GM10266 (cell line): ENCODE measurements at regions not wholly inside any gene's neighbourhood (a gene's known extent, or its start where the extent isn't known, plus 50 kb on each side); places are given as distances from the start of the nearest gene placed in this dataset.
"Not testable (repeated sequence)": the region's sequence is repeated elsewhere in the genome, so short reads cannot be mapped to it uniquely, and the experiment has no call there.

Source experiments
- DNase-seq: peaks from one replicate; pipeline ENCODE4 v3.0.0; 2012; ENCODE audit errors: extremely low spot score
- CTCF ChIP-seq: IDR thresholded peaks from 2 replicates; pipeline ENCODE4 v1.5.1; 2012; ENCODE audit warnings: mild to moderate bottlenecking, low read depth; ENCODE audit not compliant: control insufficient read depth, insufficient read depth; ENCODE audit errors: missing control alignments

GRCh38 chr10:76618641-76619040 lies 1019.0 kb downstream of the KCNMA1 start:
- DNase-seq, result no peak
- TF ChIP-seq CTCF, result no peak

- DNase-seq, result no peak
- no peak for TF ChIP-seq CTCF
Measured at GRCh38 chr10:76618171-76618570, 1019.4 kb downstream of the KCNMA1 start.

GRCh38 chr10:76616666-76617065 lies 1020.9 kb downstream of the KCNMA1 start:
- not testable (repeated sequence) for DNase-seq

GRCh38 chr10:76615049-76615448 lies 1022.6 kb downstream of the KCNMA1 start:
- no peak for TF ChIP-seq CTCF
- DNase-seq, result no peak
